Glomerular visceral epithelial cell (primary cell): ENCODE measurements at regions not wholly inside any gene's neighbourhood (a gene's known extent, or its start where the extent isn't known, plus 50 kb on each side); places are given as distances from the start of the nearest gene placed in this dataset.
A peak's percentile ranks its signal among the peaks of the same experiment; 100 is the strongest.

ENCODE experiments used
- DNase-seq: peaks from one replicate; pipeline ENCODE4 v3.0.0-alpha.2; 2016; ENCODE audit errors: extremely low spot score

DNA sequence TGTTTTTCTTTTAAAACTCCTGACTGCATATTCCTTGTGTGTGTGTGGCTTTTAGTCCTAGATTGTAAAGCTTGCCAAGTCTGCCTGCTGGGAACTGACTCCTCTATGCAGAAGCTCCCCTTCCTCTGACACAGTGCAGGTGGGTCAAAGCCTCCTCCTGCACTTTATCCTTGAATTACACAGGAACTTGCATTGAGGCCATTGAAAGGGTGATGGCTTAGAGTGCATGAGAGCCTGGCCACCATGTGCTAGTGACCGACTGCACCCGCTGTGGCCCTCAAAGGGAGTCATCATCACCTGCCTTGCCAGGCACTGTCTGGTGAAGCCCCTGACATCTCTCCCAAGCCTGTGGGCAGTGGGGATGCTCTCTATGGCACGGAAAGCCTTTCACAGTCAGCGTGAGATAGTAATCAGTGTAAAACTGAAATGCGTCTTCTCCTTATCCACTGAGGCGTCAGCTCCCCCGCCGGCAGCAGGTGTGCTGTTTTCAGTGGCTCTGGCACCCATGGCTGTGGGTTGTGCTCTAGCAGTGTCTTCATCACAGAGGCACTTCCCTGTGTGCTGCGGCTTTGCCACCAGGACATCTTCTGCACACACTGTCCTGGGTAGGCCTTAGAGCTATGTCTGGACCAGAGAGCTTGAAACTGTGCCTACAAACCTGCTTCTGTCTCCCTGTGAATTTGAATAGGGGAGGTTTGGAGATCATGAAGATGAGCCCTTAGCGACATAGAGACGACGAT lies 87.9 kb downstream of the THBS2 start:
- no peak for DNase-seq

- DNase-seq: no peak
Measured at GRCh38 chr6:169164986-169165385, 88.7 kb downstream of the THBS2 start.

GRCh38 chr6:169164451-169164850 lies 89.2 kb downstream of the THBS2 start:
- DNase-seq: no peak

- DNase-seq: no peak
Measured at GRCh38 chr6:169163411-169163901, 90.2 kb downstream of the THBS2 start.

DNA sequence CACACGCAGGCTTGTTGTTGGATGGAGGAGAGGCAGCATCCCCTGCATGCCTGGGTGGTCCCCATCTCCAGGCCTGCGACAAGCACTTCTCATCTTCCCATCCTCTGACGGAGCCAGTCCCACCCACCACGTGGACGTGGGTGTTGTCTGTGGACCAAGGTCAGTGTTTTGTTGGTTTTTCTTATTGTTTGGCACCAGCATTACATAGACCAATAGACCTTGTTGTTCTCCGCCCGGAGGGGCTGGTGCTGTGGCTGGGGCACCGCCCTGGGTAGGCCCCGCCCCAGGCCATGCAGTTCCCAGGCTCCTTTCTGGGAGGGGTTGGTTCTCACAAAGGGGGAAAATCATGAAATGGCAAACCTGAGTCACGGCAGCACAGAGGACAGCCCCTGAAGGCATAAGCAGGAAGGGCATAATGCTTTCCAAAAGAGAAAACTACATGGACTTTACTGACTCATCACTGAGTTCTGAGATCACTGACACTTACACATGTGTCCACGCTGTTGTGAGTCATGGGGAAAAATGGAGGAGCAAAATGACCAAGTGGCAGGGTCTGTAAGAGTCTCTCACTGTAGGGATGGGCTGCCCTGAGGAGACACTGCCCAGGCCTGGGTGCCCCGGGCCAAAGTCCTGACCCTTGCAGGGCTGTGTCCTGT lies 90.8 kb downstream of the THBS2 start:
- peak; percentile 17 for DNase-seq

GRCh38 chr6:169162249-169162648 lies 91.4 kb downstream of the THBS2 start:
- DNase-seq: no peak

DNA sequence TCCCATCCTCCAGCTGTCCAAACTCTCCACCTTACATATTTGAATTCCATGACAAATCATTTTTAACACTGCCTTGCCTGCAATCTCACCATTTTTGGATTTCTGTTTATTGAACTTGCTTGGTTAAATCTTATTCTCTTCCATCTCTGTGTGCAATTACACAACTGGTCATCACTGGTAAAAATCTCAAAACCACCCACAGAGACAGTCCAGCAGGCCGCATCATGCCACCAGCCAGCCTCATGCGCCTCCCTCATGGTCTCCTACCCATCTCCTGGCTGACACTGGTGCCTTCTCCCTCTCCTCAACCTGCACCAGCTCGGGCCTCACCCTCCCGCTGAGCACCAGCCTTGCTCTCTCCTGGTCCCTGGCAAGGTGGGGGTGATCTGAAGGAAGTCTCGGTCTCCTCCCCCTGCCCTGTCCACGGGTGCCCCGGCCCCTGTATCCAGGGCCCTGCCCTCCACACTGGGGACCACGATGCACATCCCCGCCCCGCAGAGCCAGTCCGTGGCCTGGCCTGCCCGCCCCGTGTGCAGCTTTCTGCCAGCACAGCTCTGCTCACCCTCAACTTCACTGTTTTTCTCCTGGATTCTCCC lies 92.0 kb downstream of the THBS2 start:
- DNase-seq: no peak

- DNase-seq: no peak
Measured at GRCh38 chr6:169160855-169161560, 92.6 kb downstream of the THBS2 start.

DNA sequence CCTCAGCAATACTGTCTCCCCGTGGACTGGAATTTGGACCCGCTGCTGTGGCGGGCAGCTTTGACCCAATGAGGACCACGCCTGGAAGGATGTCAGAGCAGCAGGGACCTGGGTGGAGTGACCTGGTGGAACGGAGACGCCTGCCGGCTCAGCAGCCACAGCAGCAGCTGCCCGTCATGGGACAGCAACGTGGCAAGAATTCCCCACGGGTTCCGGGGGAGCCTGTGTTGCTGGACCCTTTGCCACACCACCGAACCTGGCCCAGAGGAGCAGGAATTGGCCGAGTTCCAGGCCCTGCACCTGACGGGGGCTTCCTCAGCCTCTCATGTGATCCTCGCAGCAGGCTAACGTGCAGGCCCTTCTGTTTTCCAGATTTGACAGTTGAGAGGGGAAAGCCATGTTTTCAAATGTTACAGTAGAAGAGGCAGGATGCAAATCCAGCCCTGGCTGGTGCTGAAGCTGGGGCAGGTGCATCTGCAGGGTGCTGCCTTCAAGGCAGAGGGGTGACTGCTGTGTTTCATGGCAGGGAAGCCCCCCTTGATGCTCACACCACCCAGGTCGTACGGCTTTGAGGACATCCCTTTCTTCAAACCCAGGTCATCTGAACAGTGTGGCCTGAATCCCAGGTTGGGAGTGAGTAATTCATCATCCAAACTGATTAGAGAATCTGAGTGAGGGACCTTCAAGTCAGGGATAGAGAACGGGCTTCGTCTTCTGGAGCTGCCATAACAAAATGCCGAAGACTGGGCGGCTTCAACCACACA lies 93.4 kb downstream of the THBS2 start:
- no peak for DNase-seq

- no peak for DNase-seq
Measured at GRCh38 chr6:169159331-169159730, 94.3 kb downstream of the THBS2 start.

DNA sequence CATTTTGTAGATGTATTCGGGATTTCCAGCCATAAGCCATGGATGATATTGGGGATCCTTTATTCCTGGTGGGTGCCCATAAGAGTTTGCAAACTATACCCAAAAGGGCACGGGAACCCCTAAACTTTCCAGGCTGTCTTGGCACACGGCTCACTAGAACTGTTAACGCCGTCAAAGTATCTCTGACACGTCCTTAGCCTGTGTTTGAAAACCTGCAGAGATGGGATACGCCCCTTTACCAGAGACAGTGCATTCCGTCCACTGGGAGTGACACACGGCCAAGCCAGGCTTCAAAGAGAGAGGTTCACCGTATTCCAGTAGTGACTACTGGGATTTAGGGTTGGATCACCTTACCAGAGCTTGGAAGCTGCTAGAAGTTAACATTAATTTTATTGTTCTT lies 95.0 kb downstream of the THBS2 start:
- DNase-seq: no peak

- no peak for DNase-seq
Measured at GRCh38 chr6:169158174-169158573, 95.5 kb downstream of the THBS2 start.

DNA sequence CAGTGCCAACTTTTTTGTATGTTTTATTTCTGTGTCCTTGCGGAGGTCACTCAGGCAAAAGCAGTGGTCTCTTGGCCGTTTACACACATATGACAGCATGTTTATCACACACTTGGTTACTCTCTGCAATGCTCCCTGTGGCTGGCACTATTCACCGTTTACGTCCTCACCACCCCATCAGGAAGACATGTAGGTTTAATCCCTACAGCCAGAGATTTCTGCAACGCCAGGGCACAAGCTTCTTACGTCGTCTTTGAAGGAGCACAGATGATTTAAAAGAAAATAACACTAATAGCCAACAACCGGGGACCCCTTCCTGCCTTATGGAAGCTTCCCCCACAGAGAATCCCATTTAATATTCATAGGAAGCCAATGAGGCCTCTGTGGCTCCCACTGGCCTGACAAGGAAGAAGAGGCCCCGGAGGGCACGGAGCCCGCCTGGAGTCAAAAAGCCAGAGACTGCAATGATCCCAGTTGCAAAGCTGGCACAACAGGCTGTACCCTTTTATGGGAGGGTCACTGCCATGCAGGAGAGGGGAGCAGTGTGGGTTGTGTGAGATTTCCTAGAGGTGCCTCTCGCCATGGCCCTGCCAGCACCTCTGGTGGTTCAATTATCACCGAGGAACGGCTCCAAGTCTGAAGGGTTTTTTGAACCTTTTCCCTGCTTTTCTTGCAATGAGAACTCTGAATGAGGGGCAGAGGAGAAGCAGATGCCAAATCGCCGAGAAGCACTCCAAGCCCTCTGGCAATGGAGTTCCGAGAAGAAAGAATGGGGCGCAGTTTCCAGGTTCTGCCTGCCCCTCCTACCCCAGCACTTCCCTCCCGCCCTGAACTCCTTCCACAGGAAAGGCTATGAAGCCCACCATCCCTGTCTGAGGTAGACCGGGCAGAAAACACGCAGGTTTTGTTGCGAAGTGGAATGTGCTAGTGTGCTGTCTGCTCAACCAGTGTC lies 96.2 kb downstream of the THBS2 start:
- DNase-seq: no peak

DNA sequence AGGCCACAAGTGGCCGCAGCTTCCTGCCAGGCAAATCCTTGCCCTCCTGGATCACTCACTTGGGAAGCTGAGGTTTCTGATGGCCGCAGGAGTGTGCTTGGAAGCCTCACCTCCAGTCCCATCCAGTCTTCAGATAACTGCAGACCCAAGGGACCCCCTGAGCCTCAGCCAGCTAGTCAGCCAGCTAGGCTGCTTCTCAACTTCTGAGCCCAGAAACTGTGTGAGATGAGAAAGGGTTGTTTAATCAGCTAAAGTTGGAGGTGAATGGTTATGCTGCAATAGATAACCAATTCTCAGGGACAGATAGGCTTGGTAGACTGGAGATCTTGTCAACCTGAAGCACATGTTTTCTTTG lies 96.9 kb downstream of the THBS2 start:
- DNase-seq: no peak

DNA sequence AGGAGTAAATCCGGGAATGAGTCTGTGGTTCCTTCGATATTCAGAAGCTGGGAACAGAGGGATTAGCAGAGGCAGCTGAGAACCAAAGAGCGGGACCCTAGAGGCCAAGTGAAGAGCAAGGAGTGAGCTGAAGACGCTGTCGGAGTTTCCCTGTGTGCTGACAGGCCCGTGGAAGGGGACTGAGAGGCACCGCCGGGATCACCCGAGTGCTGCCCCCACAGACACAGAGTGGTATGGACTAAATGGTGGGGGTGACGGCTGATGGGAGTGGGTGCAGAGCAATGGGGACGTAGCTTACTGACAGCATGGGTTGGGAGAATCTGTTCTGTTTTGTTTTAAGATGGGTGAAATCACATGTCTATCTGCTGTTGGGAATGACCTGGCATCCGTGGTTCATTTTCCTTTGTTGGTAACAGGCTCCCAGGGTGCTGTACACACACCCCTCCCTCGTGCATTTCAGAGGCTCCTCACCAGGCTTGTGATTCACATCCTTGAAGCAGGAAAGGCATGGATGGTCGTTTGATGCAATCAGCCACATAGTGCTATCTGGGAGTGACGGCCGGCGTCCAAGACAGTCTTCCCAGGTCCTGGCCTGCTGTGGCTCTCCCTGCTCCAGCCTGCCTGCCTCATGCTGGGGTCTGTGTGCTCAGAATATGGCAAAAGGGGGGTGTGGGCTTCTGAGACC lies 97.4 kb downstream of the THBS2 start:
- DNase-seq: no peak

DNA sequence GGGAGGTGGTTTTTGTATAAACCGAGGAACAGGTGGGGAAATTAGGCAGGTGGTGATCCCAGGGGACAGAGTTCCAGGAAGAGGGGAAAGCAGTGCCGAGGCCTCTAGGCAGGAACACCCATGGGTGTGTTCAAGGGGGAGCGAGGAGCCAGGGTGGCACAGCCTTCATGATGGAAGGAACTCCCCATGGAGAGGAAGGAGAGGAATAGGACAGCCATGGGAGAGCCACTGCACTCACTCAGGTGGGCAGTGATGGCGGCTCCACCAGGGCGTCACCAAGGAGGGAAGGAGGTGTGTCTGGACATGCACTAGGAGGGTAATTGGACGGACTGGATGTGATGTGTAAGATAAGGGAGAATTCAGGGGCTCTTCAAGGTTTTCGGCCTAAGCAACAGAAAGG lies 98.2 kb downstream of the THBS2 start:
- no peak for DNase-seq

DNA sequence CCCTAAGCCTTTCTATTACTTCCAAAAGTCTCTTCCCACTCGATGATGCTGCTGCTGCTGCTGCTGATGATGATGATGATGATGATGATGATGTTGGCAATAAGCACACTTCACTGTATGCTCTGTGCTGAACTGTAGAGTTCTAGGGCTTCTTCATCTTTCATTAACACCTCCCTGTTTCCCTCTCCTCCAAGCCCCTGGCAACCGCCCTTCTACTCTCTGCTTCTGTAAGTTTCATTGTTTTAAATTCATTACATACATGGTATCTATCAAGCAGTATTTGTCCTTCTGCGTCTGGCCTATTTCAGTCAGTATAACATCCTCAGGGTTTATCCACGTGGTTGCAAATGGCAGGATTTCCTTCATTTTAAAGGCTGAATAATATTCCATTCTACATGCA lies 100.2 kb downstream of the THBS2 start:
- DNase-seq: no peak

DNA sequence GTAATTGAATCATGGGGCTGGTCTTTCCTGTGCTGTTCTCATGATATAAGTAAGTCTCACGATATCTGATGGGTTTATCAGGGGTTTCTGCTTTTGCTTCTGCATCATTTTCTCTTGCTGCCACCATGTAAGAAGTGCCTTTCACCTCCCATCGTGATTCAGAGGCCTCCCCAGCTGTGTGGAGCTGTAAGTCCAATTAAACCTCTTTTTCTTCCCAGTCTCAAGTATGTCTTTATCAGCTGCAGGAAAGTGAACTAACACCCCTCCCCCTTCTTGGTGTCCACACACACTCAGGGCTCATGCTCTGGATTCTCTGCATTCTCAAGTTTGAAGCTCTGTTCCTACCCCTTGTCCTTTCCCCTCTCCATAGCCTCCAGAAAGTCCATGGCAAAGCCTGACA lies 107.1 kb downstream of the THBS2 start:
- DNase-seq: no peak

DNA sequence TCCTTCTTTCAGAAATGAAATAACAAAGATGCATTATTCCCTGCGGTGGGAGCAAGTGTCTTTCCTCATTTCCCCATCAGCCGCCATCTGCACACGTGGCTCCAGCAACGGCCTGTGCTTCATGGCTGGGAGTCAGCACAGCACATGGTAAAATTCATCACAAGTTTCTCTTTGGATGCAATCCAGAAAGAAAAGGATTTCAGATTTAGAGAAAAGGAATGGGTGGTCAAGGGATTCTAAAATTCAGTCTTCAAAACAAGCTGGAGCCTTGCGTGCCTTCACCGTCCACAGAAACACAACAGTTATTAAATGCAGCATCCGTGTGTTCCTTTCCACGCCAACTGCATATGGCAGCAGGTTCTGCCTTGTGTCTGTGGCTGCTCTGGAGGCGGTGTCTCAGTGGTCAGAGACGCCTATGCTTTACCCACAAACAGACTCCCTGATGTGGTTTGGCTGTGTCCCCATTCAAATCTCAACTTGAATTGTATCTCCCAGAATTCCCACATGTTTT lies 107.6 kb downstream of the THBS2 start:
- DNase-seq: no peak

DNA sequence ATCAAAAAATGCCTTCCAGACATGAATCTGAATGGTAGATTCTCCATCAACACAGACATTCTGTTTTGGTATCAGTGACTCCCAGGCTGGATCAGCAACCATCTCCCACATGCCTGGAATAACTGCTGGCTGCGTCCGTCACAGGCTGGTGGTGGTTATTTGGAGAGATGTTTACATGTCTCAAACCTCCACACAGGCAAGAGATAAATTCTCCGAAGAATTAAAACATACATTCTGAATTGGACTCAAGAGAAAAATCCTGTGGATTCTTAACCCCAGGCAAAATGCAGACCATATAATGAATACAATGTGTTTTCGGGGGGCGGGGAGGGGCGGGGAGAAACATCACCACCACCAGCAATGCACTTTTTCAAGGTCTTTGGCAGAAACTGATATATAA lies 108.2 kb downstream of the THBS2 start:
- DNase-seq: no peak
